ENCODE measurements at regions not wholly inside any gene's neighbourhood (a gene's known extent, or its start where the extent isn't known, plus 50 kb on each side); places are given as distances from the start of the nearest gene placed in this dataset.
A peak's percentile ranks its signal among the peaks of the same experiment; 100 is the strongest.

DNA sequence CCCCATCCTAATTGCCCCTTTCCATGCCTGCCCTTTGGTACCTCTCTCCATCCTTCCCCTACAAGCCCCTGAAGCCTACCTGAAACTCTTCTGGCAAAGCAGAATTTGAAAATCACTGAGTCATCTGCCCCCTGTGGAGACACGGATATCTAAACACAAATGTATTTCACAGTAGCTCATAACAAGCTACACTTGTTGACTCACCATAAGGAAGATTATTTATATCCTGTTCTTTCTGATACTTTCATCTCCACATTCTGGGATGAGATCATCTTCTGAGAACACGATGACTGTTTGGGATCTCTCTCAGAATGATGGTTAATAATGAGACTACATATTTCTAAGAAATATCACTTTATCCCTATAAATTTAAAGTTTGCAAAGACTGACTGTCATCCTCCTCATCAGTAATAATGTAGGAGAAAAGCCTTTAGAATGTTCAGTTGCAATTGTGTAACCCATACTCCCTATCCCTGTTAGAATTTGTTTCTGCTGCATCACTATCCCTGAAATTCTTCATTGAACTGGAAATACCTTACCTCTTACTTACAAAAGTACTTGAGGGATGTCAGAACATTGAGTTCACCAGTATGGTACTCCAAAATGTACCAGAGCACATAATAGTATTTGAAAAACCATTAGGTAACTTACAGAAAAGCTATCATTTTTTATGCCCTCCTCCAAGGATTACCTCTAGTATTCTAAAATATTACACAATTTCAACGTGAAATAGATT lies 116.1 kb upstream of the IL12A start:
- peaks cover 5% of the 10 kb centered on the region for H4K20me1 ChIP-seq (ENCODE audit: insufficient read depth, low read length)
- H3K36me3 ChIP-seq (ENCODE audit: insufficient read depth, low read length), result peaks cover 12% of the 10 kb centered on the region
- peaks cover 19% of the 10 kb centered on the region for H3K4me1 ChIP-seq (ENCODE audit: insufficient read depth, low read length)
- TF ChIP-seq, protein P1, sequence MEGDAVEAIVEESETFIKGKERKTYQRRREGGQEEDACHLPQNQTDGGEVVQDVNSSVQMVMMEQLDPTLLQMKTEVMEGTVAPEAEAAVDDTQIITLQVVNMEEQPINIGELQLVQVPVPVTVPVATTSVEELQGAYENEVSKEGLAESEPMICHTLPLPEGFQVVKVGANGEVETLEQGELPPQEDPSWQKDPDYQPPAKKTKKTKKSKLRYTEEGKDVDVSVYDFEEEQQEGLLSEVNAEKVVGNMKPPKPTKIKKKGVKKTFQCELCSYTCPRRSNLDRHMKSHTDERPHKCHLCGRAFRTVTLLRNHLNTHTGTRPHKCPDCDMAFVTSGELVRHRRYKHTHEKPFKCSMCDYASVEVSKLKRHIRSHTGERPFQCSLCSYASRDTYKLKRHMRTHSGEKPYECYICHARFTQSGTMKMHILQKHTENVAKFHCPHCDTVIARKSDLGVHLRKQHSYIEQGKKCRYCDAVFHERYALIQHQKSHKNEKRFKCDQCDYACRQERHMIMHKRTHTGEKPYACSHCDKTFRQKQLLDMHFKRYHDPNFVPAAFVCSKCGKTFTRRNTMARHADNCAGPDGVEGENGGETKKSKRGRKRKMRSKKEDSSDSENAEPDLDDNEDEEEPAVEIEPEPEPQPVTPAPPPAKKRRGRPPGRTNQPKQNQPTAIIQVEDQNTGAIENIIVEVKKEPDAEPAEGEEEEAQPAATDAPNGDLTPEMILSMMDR (IDR thresholded peaks at IDR 0.05; ENCODE audit: extremely low read depth, low read depth, low read length), result peak; percentile 37
- H2AFZ ChIP-seq (ENCODE audit: low read length), result no peak overlapping the region
- peaks cover 70% of the 10 kb centered on the region for H3K79me2 ChIP-seq (ENCODE audit: insufficient read depth, low read length)
- peak; percentile 88 for DNase-seq (ENCODE audit: insufficient read length, low spot score, missing footprints)
- H3K4me3 ChIP-seq (ENCODE audit: insufficient read depth, low read length), result no peak overlapping the region
- H3K27ac ChIP-seq (ENCODE audit: low read depth, low read length), result peak overlapping the region; percentile 73
- H3K9me3 ChIP-seq (ENCODE audit: low read depth, low read length), result no peaks in the 10 kb centered on the region
- H3K4me2 ChIP-seq (ENCODE audit: insufficient read depth, low read length), result peak overlapping the region; percentile 8
- no peaks in the 10 kb centered on the region for H3K27me3 ChIP-seq (ENCODE audit: insufficient read depth, low read length)

- no peak overlapping the region for H3K27ac ChIP-seq (ENCODE audit: low read depth, low read length)
- peaks cover 63% of the 10 kb centered on the region for H3K79me2 ChIP-seq (ENCODE audit: insufficient read depth, low read length)
- H3K27me3 ChIP-seq (ENCODE audit: insufficient read depth, low read length), result no peaks in the 10 kb centered on the region
- no peaks in the 10 kb centered on the region for H3K36me3 ChIP-seq (ENCODE audit: insufficient read depth, low read length)
- no peaks in the 10 kb centered on the region for H3K9me3 ChIP-seq (ENCODE audit: low read depth, low read length)
- DNase-seq (ENCODE audit: insufficient read length, low spot score, missing footprints), result no peak
- H4K20me1 ChIP-seq (ENCODE audit: insufficient read depth, low read length), result peaks cover 5% of the 10 kb centered on the region
- TF ChIP-seq, protein P1 (IDR thresholded peaks at IDR 0.05; ENCODE audit: extremely low read depth, low read depth, low read length), result no peak
- H3K4me1 ChIP-seq (ENCODE audit: insufficient read depth, low read length), result peaks cover 31% of the 10 kb centered on the region
- H3K4me2 ChIP-seq (ENCODE audit: insufficient read depth, low read length), result no peak overlapping the region
- no peak overlapping the region for H2AFZ ChIP-seq (ENCODE audit: low read length)
- H3K4me3 ChIP-seq (ENCODE audit: insufficient read depth, low read length), result no peak overlapping the region
These were observed 113.5 kb upstream of the IL12A start for GRCh38 chr3:159875116-159875515.

DNA sequence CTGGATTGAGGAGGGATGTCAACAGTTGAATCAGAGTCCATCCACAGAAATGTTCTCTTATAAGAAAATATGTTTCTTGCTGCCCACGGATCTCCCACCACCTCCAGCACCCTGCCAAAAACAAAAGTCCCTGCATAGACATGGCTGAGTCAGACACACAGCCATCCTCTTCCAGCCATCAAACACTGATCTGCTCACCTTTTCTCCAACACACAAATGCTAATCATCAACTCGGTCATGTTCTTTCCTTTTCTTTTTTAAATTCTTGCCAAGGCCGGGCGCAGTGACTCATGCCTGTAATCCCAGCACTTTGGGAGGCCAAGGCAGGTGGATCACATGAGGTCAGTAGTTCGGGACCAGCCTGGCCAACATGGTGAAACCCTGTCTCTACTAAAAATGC lies 110.7 kb upstream of the IL12A start:
- H3K4me3 ChIP-seq (ENCODE audit: insufficient read depth, low read length), result no peak overlapping the region
- H4K20me1 ChIP-seq (ENCODE audit: insufficient read depth, low read length), result peaks cover 2% of the 10 kb centered on the region
- TF ChIP-seq, protein P1 (IDR thresholded peaks at IDR 0.05; ENCODE audit: extremely low read depth, low read depth, low read length), result no peak
- peak overlapping the region; percentile 0 for H3K27ac ChIP-seq (ENCODE audit: low read depth, low read length)
- H3K4me1 ChIP-seq (ENCODE audit: insufficient read depth, low read length), result peaks cover 31% of the 10 kb centered on the region
- no peaks in the 10 kb centered on the region for H3K9me3 ChIP-seq (ENCODE audit: low read depth, low read length)
- no peak overlapping the region for H3K4me2 ChIP-seq (ENCODE audit: insufficient read depth, low read length)
- H3K36me3 ChIP-seq (ENCODE audit: insufficient read depth, low read length), result no peaks in the 10 kb centered on the region
- H3K79me2 ChIP-seq (ENCODE audit: insufficient read depth, low read length), result peaks cover 76% of the 10 kb centered on the region
- no peaks in the 10 kb centered on the region for H3K27me3 ChIP-seq (ENCODE audit: insufficient read depth, low read length)
- no peak for DNase-seq (ENCODE audit: insufficient read length, low spot score, missing footprints)
- H2AFZ ChIP-seq (ENCODE audit: low read length), result no peak overlapping the region

GRCh38 chr3:159879146-159879545 lies 109.5 kb upstream of the IL12A start:
- H3K27ac ChIP-seq (ENCODE audit: low read depth, low read length), result peak overlapping the region; percentile 32
- peaks cover 74% of the 10 kb centered on the region for H3K79me2 ChIP-seq (ENCODE audit: insufficient read depth, low read length)
- peak overlapping the region; percentile 56 for H3K4me2 ChIP-seq (ENCODE audit: insufficient read depth, low read length)

More at GRCh38 chr3:159879146-159879545, 109.5 kb upstream of the IL12A start:
- no peak overlapping the region for H2AFZ ChIP-seq (ENCODE audit: low read length)
- H3K36me3 ChIP-seq (ENCODE audit: insufficient read depth, low read length), result no peaks in the 10 kb centered on the region
- TF ChIP-seq, protein P1 (IDR thresholded peaks at IDR 0.05; ENCODE audit: extremely low read depth, low read depth, low read length), result no peak
- no peaks in the 10 kb centered on the region for H3K27me3 ChIP-seq (ENCODE audit: insufficient read depth, low read length)
- no peak overlapping the region for H3K4me3 ChIP-seq (ENCODE audit: insufficient read depth, low read length)
- peak; percentile 54 for DNase-seq (ENCODE audit: insufficient read length, low spot score, missing footprints)
- H4K20me1 ChIP-seq (ENCODE audit: insufficient read depth, low read length), result peaks cover 2% of the 10 kb centered on the region
- H3K4me1 ChIP-seq (ENCODE audit: insufficient read depth, low read length), result peaks cover 37% of the 10 kb centered on the region
- no peaks in the 10 kb centered on the region for H3K9me3 ChIP-seq (ENCODE audit: low read depth, low read length)

All from osteoblast (primary cell).